Epithelial cell of esophagus (primary cell): ENCODE measurements at regions not wholly inside any gene's neighbourhood (a gene's known extent, or its start where the extent isn't known, plus 50 kb on each side); places are given as distances from the start of the nearest gene placed in this dataset.

Experiments
- DNase-seq: peaks from one replicate; pipeline ENCODE4 v3.0.0; 2010; ENCODE audit warnings: low read depth
- H3K4me3 ChIP-seq: 2 replicates; pipeline ENCODE4 v1.5.1; 2011; ENCODE audit warnings: mild to moderate bottlenecking, low read length, control low read depth
- TF ChIP-seq, protein P1 (sequence below): IDR thresholded peaks from 2 replicates; pipeline ENCODE4 v1.5.1; 2011; ENCODE audit warnings: low read depth, mild to moderate bottlenecking, low read length, control low read depth, inconsistent platforms; ENCODE audit not compliant: insufficient read depth; ENCODE audit errors: missing control alignments

DNA sequence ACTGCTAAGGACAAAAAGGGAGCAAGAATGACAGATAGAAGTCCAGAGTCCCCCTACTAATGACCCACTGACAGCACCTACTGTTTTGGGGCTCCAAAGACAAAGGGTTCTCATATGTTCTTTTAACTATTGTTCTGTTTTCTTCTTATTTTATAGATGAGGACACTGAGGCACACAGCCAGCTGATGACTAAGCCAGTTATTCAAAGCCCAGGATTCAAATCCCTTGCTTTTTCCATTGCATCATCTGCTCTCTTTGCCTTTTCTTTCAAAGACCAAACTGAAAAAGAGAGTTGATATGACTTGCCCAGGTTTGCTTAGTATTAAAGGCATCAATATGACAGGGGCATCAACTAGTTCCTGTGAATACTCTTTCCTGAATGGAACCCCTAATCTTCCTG is 299.8 kb downstream of the LRATD1 start:
- no peak overlapping the region for H3K4me3 ChIP-seq
- peak; percentile 17 for DNase-seq
- TF ChIP-seq, protein P1, sequence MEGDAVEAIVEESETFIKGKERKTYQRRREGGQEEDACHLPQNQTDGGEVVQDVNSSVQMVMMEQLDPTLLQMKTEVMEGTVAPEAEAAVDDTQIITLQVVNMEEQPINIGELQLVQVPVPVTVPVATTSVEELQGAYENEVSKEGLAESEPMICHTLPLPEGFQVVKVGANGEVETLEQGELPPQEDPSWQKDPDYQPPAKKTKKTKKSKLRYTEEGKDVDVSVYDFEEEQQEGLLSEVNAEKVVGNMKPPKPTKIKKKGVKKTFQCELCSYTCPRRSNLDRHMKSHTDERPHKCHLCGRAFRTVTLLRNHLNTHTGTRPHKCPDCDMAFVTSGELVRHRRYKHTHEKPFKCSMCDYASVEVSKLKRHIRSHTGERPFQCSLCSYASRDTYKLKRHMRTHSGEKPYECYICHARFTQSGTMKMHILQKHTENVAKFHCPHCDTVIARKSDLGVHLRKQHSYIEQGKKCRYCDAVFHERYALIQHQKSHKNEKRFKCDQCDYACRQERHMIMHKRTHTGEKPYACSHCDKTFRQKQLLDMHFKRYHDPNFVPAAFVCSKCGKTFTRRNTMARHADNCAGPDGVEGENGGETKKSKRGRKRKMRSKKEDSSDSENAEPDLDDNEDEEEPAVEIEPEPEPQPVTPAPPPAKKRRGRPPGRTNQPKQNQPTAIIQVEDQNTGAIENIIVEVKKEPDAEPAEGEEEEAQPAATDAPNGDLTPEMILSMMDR, result no peak

DNA sequence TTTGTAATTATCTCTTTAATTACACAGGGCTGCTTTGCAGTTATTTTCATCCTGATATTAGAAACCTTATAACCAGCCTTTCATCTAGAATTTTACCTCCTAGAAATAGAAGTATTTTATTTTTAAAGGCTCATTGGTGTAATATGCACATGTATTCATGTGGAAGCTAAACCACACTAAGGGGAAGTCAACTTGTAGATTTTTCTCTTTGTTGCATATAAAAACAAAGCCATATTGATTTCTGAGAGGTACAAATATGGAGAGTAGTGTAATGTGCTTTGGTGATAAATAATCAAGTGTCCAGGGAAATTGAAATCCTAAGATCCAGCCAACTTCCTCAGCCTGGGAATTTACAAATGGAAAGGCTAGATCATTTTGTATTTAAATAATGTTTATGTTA is 301.2 kb downstream of the LRATD1 start:
- TF ChIP-seq, protein P1, result no peak
- no peak overlapping the region for H3K4me3 ChIP-seq
- DNase-seq, result no peak

DNA sequence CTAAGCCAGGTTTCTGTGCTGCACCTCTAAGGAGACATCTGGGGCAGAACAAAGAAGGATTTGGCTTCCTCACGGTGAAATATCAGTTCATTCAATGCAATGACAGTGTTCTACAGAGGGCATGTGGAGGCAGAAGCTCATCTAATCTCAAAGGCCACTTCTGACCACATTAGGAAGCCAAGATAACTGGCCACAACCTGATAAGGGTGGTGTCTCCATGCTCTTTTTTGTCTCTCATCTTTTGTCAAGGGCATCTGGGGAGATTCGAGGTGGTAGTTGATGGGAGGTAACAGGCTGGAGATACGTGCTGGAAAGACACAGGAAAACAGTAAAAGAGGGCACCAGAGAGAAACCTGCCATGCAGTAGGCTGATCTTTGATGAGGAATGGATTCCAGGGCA is 303.9 kb downstream of the LRATD1 start:
- H3K4me3 ChIP-seq, result no peak overlapping the region
- TF ChIP-seq, protein P1, result no peak
- DNase-seq, result no peak

DNA sequence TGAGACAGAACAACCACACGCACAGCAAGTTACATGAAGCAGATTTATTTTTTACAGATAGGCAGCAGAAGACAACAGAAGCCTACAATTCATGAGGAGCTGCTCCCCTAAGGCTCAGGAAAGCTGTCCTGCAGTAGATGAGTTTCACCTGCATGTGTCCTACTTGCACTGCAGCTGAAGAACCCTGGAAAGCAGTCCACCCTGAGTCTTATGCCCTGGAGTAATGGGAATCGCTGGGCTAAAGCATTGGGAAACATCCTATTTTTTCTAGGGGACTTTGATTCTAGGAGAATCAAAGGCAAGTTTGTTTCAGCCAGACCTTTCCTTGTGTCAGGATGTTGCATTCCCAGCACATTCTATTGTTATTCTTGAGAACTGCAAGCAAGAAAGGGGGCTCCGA is 304.8 kb downstream of the LRATD1 start:
- H3K4me3 ChIP-seq, result no peak overlapping the region
- no peak for DNase-seq
- TF ChIP-seq, protein P1, result no peak

DNA sequence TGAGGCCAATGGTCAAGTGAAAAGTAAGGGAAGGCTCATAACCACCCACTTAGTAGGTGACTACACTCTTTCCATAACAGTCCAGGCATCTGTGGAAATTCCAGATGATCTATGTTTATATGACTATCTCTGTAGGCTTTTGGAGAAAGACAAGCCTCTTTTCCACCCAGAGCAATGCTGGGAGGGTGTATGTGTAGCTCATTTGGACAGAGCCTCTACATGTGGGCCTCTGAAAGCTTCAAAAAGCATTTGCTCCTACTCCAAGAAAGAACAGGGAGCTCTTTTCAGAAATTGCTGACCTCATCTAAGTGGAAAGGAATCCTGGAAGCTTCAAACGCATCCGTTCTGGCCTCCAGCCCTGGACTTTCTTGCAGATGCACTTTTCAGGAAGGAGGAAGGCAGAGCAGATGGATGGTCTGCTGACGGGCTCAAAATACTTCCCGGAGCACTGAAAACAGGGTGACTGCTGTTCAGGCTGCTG is 308.7 kb downstream of the LRATD1 start:
- no peak for DNase-seq
- no peak overlapping the region for H3K4me3 ChIP-seq
- TF ChIP-seq, protein P1, result no peak

DNA sequence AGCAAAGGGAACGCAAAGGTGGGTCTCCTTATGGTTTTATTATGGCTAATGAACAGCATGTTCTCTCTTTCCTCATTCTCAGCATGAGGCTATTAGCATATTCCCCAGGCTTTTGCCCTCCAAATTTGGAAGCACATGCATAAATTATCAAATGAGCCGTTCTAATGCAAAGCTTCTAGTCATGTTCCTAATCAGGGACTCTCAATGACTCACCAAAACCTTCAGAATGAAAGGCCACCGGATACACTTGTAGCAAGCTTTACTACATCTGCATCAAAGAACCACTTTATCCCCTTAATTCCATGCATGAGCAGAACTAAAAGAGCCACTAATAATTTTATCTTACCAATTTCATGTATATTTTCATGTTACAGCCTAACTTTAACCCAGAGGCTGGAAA is 310.5 kb downstream of the LRATD1 start:
- TF ChIP-seq, protein P1, result no peak
- DNase-seq, result no peak
- H3K4me3 ChIP-seq, result no peak overlapping the region

DNA sequence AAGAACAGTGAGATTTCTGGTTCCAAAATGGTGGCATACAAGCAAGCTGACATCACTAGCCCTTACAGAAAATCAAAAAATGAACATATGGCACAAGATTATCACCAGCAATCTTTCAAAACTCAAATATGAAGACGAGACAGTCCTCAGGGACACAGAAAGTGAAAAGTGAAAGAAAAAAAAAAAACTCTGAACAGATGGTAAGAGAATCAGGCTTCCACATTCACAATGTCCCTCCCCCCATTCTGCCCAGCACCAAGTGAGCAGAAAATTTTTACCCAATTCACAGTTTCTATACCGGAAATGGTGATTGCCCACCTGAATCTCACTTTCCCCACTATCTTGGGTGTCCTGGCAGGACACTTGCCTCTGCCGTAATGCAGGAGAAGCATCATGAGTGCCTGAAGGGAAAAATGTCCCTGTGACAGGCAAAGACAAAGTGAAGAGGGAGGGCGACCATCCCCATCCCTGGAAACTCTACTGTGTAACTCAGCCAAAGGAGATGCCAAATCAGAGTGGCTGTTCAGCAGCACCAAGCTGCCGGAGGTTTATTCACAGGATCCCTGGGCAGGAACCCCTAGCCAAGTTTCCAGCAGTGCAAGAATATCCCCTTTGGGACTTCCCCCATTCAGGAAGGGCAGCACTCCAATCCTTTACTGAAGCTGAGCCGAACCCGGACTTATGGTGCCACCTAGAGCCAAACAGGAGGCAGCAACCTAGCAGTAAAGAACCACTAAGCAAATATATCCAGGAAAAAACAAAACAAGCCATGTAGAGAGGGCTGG is 312.2 kb downstream of the LRATD1 start:
- DNase-seq, result peak; percentile 72
- H3K4me3 ChIP-seq, result no peak overlapping the region
- TF ChIP-seq, protein P1, result peak; percentile 66
